HK-2 (cell line): ENCODE measurements at regions not wholly inside any gene's neighbourhood (a gene's known extent, or its start where the extent isn't known, plus 50 kb on each side); places are given as distances from the start of the nearest gene placed in this dataset.
A peak's percentile ranks its signal among the peaks of the same experiment; 100 is the strongest.

Source experiments
- DNase-seq: peaks from one replicate; pipeline ENCODE4 v3.0.0-alpha.2; 2018; ENCODE audit not compliant: unreplicated experiment

DNA sequence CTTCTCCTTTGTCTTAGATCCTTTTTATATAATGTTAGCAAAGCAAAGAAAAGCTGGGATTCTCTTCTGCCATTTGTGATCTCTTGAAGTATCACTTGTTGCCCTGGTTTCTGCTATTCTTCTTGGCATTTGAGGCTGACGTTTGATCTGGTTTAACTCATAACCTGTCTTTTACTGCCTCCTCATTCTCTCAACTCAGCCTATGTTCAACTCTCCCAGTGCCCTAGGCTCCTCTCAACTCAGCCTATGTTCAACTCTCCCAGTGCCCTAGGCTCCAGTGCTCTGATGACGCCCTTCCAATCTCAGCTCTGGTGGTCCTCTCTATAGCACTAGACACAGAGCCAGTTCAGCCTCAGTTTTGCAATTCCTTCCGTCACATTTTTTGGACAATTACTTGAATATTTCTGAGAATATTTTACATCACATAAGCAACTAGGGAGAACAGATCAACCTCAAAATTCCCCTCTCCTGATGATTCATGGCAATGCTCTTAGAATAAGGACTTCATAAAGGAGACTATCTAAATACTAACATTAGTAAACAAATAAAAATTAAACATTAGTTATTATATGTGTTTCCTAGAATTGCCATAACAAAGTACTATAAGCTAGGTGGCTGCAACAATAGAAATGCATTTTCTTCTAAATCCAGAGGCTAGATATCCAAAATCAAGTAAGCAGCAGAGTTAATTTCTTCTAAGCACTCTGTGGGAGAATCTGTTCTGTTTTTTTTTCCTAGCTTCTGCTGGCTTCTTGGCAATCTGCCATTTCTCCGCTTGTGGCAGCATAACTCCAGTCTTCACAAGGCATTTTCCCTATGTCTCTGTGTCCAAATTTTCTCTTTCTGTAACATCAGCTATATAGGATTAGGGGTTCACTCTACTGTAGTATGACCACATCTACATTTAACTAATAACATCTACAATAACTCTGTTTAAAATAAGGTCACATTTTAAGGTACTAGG, 662.1 kb upstream of the FTMT start:
- DNase-seq = no peak

DNA sequence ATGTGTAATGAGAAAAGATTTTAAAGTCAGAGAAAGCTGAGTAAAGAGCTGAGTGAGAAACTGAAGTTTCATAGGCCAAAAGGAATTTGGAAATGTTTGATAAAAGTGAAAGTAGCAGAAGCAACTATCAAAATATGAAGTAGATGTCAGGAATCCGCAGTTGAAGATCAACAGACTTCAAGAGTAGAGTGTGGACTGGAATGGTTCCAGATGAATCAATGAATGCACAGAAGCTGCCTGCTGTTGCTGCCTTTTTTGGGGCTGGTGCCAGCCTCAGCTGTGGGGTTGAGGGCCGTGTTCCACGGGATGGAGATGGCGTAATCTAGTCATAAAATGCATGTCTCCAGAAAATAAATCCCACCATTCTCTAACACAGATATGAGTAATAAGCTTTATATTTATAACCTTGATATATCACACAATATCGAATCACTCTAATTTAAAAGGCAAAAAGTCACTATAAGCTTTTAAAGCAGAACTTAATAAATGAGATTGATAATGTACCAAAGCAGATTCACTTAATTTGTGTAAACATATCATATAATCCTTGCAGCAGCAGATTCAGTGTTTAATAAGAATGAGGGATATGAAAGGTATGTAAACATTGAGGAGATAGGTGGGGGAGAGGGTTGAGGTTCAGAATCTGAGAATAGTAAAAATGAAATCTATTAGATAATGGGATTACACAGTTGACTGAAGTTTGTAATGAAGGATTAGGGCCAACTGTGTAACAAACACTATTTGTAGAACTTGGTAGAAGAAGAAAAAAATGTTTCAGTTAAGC, 652.3 kb upstream of the FTMT start:
- no peak for DNase-seq

DNA sequence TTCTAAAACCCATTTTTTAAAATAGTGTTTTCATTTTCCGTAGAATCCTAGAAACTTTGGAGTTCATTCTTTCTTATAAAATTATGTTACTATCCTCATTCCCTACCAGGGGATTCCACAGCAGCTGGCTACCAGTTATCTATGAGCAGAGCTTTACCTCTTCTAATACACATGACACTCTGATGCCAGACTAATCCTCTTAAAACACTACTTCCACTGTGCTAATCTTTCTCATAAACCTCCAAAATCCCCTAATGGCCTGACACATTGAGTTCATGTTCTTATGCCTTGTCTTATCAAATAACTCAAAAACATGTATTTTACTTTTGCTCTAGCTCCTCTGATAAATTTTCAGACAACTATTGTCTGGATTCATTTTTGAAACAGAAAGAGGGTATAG, 633.6 kb upstream of the FTMT start:
- DNase-seq = no peak

DNA sequence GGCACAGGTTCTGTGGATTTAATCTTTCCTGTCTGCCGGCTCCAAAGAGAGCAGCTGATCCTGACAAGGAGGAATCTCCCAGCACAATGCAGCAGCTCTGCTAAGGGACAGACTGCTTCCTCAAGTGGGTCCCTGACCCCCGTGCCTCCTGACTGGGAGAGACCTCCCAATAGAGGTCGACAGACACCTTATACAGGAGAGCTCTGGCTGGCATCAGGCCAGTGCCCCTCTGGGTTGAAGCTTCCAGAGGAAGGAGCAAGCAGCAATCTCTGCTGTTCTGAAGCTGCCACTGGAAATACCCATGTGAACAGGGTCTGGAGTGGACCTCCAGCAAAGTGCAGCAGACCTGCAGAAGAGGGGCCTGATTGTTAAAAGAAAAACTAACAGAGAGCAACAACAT, 630.2 kb upstream of the FTMT start:
- no peak for DNase-seq

DNA sequence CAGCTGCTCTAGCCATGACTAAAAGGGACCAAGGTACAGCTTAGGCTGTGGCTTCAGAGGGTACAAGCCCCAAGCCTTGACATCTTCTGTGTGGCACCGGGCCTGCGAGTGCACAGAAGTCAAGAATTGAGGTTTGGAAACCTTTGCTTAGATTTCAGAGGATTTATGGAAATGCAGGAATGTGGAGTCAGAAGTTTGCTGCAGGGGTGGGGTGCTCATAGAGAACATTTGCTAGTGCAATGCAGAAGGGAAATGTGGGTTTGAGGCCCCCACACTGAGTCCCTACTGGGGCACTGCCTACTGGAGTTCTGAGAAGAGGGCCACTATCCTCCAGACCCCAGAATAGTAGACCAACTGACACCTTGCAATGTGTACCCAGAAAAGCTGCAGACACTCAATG, 624.9 kb upstream of the FTMT start:
- no peak for DNase-seq

DNA sequence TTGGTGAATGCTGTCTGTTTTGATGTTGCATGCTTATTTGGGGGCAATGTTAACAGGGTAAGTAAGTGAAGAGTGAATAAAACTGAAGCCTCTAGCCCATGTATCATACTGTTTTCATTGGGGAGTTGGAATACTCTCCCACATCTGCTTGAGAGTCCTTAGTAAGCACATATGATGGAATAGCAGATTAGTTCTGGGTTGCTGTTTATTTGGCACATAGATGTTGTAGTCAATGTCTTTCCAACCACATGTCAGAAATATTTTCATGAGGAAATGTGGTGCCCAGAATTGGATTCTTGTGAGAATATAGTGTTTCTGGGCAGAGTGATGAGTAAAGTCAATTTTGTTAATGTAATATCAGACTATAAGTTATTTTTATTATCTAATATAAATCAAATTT, 611.7 kb upstream of the FTMT start:
- DNase-seq = no peak

DNA sequence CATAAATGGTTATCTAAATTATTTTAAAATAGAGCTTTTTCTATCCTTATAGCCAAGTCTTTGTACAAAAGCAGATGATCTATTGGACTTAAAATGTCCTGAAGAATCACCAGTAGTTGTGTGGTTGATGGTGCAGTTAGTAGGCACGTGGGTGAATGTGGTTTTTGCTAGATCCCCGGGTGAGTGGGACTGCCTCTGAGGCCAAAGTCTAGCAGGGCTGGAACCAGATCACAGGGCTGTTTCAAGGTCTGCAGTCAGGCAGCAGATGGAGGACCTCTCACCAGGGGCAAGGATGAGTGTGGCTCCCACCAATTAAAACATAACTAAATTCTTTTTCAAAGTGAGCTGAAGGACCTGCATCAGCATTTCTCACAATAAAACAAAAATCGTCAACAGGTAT, 604.7 kb upstream of the FTMT start:
- DNase-seq = no peak

DNA sequence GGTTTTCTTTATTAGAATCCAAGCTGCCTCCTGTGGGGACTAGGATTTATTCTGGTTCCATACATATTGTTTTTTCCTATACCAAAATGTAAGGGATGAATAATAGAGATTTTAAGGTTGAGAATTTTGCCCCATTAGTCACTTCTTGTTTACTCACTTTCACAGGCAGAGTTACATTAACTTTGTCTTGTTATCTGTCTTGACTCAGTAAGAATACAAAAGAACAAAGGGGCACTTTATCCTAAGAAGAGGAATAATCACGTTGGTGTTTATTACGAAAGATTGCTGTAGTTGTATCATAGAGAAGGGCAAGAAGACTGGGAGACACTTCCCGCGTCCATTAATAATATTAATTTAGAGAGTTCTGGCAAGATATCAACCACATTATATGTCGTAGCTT, 599.7 kb upstream of the FTMT start:
- DNase-seq = no peak

DNA sequence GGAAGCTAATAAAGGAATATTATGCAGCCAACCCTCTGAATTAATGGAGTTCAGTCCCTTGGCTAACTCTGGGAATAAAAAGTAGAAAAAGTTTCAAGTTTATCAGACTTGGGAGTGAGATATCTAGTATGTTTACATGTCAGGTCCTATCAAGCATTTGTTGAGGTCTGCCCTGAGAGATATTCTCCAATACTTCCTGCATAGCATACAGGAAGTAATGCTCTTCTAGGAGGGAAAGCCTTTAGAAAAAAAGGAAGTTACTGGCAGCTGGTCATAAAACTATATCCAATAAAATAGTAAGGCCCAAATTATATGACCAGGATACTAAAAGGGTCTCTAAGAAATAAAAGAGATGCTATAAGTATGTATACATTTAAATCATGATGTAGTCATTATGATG, 594.1 kb upstream of the FTMT start:
- DNase-seq = no peak

DNA sequence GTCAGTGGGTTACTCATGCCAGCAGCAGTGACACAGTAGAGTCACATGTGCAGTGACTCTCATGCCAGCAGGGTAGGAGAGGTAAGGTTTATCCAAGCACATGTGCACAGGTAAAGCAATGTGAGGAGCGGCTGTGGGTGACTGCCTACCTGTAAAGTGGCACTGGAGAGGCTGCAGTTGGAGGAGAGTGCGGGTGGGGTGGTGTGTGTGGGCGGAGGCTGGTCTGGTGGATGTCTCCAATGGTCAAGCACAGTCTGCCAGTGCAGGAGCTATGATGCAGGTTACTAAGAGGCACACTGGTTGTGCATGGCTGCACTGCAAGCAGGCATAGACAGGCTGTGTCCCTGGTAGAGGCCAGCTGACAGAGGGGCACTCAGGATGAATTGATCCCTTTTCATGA, 588.2 kb upstream of the FTMT start:
- DNase-seq = no peak

DNA sequence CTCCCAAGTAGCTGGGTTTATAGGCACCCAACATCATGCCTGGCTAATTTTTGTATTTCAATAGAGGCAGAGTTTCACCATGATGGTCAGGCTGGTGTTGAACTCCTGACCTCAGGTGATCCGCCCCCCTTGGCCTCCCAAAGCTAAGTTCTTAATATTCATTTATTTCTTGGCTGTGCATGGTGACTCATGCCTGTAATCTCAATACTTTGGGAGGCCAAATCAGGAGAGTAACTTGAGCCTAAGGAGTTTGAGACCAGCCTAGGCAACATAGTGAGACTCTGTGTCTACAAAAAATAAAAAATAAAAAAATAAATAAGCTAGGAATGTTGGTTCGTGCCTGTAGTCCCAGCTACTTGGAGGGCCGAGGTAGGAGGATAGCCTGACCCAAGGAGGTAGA, 587.1 kb upstream of the FTMT start:
- DNase-seq = no peak

DNA sequence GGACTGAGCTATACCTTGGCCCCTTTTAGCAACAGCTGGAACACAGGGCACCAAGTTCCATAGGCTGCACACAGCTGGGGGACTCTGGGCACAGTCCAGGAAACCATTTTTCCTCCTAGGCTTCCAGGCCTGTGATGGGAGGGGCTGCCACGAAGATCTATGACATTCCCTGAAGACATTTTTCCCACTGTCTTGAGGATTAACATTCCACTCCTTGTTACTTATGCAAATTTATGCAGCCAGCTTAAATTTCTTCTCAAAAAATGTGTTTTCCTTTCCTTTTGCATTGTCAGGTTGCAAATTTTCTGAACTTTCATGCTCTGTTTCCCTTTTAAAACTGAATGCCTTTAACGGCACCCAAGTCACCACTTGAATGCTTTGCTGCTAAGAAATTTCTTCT, 580.1 kb upstream of the FTMT start:
- no peak for DNase-seq

DNA sequence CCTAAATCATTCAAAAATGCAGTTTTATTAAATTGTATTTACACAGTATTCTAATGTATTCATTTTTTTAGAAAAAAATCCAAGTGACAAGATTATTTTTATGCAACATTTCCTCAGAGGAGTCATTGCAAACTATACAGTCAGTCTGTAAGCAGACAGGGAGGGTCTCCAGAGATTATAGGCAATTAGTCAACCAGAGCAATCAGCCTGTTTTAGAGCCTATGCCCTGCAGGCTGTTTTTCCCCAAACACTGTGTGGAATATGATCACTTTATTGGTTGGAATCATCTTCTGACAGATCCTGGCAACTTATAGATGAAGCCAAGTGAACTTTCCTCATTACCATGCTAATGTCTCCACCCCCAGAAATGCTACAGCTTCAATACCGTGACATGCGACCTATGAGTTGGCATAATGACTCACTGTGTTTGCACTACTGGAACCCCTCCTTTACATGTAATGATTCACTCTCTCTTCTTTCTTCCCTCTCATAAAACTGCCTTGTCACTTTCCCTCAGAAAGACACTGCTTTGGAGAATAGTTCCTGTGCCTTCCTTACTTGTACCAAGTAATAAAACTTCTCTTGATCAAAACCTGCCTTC, 577.7 kb upstream of the FTMT start:
- peak; percentile 32 for DNase-seq

DNA sequence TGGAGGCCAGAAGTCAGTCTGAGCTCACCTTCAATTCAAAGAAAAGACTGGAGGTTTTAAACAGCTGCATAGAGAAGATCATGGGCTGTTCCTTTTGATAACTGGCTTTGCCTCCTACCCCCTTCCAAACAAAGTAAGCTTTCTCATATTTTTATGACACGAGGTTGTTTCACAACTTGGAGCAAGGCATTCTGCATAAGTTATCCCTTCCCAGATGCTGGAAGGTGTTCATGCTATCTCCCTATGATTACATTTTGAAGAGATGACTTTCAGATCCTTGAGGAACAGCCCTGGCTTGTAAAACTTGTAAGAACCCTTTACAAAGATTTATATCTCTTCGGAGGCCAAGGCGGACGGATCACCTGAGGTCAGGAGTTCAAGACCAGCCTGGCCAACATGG, 571.9 kb upstream of the FTMT start:
- DNase-seq = no peak

DNA sequence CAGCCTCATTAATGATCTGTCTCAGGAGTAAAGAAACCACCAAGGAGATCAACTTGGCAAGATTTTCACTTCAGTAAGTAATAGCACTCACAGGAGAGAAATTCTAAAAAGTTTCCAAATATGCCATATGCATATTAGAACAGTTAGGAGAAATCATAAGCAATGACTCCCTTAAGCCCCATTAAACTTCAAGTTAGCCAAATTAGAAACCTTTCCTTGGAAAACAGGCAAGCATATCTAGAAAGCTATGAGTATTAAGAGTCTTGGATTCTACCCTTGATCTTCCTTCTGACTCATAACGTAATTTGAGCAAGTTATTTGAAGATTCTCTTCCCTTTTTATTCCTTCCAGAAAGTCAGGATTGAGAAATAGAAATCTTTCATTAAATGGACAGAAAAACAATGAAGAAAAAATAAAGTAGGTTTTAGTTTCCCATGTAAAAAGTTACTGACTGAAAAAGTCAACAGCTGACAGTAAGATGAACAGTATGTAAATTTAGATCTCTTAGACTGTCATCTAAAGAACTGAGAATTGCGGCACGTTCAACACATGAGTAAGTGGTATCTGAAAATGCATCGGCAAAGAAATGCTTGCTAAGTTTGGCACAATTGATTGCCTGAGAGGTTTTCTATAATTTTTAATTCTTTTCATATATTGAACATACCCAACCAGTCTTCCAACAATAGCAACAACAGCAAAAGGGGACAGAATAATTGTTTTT, 565.7 kb upstream of the FTMT start:
- no peak for DNase-seq

DNA sequence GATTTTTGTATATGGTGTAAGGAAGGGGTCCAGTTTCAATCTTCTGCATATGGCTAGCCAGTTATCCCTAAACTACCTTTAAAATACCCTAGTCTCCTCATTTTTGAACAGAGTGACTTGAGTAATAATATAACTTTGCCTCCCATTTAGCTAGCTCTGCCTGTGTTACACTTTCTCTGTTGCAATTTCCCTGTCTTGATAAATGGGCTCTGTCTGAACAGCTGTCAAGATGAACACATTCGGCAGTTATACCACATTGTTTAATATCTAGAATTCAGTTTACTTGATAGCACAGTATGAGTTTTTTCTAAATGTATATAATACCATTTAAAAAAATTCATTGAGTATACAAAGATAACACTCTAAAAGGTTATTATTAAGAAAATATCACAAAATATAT, 562.9 kb upstream of the FTMT start:
- no peak for DNase-seq

DNA sequence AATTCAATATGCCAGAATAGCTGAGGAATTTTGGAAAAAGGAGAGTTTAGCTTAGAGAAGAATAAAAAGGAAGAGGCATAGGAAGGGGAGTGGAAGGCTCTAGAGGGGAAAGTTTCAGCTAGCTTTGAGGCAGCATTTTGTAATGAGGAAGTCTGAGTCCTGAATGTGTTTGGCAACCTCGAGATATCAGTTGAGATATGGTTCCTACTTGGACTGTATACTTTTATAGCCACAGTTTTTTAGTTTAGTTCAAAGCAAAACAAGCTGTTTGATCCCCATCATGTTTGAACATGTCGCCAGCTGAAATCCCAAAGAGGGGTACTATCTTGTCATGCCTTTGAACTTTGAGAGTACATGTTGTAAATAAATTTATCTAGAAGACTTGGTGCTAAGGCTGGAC, 559.0 kb upstream of the FTMT start:
- no peak for DNase-seq

DNA sequence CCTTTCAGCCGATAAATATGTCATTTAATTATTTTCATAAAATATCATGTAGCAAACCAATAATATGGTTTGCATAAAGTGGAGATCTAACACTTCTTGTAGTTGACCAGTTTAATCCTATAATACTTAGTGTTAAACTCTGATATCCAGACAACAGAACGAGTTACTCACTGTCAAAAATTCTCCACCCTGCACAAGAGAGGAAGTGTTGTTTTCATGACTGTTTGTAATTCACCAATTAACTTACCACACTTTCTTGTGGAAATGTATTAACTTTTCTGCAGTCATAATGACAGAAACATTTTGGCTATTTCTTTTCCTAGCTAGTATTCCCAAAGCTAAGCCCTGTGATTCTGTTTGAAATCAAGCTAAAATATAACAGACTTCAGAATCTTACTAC, 555.3 kb upstream of the FTMT start:
- no peak for DNase-seq

DNA sequence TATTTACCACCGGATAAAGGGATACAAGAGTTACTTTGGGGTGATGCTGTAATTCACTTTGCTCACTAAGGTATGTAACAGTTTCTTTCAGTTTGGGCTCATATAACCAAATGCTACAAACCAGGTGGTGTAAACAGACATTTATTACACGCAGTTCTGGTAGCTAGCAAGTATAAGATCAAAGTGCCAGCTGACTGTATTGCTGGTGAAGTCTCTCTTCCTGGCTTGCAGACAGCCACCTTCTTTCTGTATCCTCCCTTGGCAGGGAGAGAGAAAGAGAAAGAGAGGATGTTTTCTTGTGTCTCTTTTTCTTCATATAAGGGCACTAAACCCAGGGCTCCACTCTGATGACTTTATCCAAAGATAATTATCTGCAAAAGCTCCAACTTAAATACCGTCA, 552.5 kb upstream of the FTMT start:
- DNase-seq = no peak

DNA sequence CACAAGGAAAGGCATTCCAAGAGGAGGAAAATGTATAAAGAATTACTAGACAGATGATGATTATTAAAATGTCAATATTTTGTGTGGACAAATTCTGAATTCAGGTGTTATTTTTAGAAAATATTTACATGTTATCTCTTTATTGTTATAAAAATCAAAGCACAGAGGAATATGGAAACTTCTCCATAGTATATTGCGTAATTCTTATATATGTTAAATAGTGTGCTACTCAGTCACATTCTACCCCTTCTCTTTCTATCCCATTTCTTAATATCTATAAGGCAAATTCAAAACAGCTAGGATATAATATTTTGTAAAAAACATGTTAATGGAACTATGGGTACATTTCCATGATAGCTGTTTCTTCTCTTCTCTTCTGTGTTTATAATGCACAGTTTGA, 546.8 kb upstream of the FTMT start:
- DNase-seq = no peak

DNA sequence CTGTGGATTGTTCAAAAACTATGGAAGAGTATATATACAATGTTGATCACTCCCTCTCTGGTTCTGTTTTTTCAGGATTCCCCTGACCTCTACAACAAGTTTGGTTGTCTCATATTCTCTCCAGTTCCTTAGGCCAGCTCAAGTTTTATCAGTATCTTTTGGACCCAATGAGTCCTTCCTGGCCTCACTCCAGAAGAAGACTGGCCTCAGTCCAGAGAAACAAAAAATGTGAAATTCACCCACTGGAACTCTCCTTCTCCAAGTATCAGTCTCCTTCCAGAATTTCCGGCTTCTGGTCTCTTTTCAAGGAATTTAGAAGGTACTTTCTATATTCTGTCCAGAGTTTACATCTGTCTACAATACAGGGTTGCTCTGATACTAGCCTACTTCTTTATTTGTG, 537.8 kb upstream of the FTMT start:
- no peak for DNase-seq

DNA sequence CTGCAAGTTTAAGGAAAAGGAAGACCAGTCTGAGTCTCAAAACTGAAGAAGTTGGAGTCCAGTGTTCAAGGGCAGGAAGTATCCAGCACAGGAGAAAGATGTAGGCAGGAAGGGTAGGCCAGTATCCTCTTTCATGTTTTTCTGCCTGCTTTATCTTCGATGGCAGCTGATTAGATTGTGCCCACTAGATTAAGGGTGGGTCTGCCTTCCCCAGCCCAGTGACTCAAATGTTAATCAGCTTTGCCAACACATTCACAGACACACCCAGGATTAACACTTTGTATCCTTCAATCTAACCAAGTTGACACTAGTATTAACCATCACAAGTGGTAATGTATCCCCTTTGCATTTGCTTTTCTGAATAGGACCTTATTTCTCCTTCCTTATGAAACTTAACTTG, 535.9 kb upstream of the FTMT start:
- DNase-seq = no peak
